ENCODE measurements at regions not wholly inside any gene's neighbourhood (a gene's known extent, or its start where the extent isn't known, plus 50 kb on each side); places are given as distances from the start of the nearest gene placed in this dataset.

DNA sequence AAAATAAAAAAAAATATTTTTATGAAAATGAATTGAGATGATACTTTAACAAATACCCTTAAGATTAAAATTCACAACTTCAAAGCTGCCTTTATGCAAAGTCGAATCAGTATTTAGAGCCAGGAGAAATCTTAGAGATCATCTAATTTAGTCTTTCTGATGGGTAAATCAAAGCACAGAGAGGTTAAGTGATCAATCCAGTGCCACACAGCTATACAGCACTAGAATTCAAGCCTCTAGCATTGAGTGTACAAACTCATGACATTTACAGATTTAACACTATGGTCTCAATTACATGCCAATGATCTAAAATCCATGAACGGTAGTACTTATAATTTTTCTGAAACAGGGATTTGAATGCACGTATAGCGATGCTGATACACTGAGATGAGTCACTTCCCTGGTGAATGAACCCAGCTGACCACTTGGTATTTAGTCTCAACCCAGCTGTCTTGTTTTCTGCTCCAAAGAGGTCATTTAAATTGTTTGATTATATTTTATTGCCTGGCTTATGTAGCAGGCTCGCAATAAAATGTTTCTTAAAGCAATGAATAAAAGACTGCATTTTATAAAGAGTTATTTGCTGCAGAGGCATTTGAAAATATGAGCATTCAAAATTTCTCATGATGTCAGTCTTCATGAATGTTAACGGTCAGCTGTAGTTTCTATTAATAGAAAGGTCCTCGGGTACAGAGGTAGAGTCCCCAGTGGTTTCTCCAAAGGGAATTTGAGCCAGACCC is 152.4 kb upstream of the PRICKLE1 start:
- no peak overlapping the region for H3K4me2 ChIP-seq (ENCODE audit: insufficient read depth, low read length)
- ChIA-PET POLR2A (no interaction called here), CTCF (interaction anchor here (0.8 to 1.2 kb wide), 2 partner anchors 7 to 49 kb away, joined by 3 to 4 read pairs; no protein-coding TSS in a partner anchor)
- no peak overlapping the region for H3K4me3 ChIP-seq (replicated peaks in 1 of 3; ENCODE audit: insufficient read depth in 1 of 3, low read depth in 1 of 3, low read length in 3 of 3)
- H3K79me2 ChIP-seq (ENCODE audit: control insufficient read depth, insufficient read depth, low read length) = no peaks in the 10 kb centered on the region
- no peak overlapping the region for H3K9ac ChIP-seq (replicated peaks; ENCODE audit: extremely low read depth, insufficient read depth, low read length)
- H3K27ac ChIP-seq (ENCODE audit: insufficient read depth, low read depth, low read length) = no peak overlapping the region
- H3K9me1 ChIP-seq (replicated peaks; ENCODE audit: control insufficient read depth, extremely low read depth, insufficient read depth, low read length) = no peaks in the 10 kb centered on the region
- FAIRE-seq (no peak), DNase-seq (ENCODE audit: low read depth, low spot score) (no peak)
- H3K36me3 ChIP-seq (ENCODE audit: control insufficient read depth in 2 of 2, extremely low read depth in 1 of 2, insufficient read depth in 2 of 2, low read length in 2 of 2) = no peaks in the 10 kb centered on the region
- H4K20me1 ChIP-seq (replicated peaks; ENCODE audit: control insufficient read depth, extremely low read depth, insufficient read depth, low read length) = no peaks in the 10 kb centered on the region
- no peaks in the 10 kb centered on the region for H3K9me3 ChIP-seq (replicated peaks; ENCODE audit: control insufficient read depth, insufficient read depth, low read length)
- dilution Hi-C loops (cut with MboI; ENCODE audit: extremely low pct_ligation_motif_present, low sequenced_read_pairs) = no loop called here
- intact Hi-C loops (cut with micrococcal nuclease) = no loop called here
- TF ChIP-seq POLR2A (IDR thresholded peaks at IDR 0.05; ENCODE audit: low read depth, low read length) (no peak), JUN (IDR thresholded peaks at IDR 0.05; ENCODE audit: borderline replicate concordance, insufficient read depth, insufficient read length, low read depth) (peak; percentile 9), POLR2AphosphoS5 (IDR thresholded peaks at IDR 0.05; ENCODE audit: insufficient read depth, low read depth, low read length) (no peak)
- H2AFZ ChIP-seq (ENCODE audit: low read depth, low read length) = no peak overlapping the region
- no TSS peak for BruUV-seq (replicated peaks)
- no peaks in the 10 kb centered on the region for H3K4me1 ChIP-seq (ENCODE audit: control insufficient read depth, extremely low read depth, insufficient read depth, low read length)
- H3K27me3 ChIP-seq (ENCODE audit: control insufficient read depth in 2 of 2, insufficient read depth in 2 of 2, low read length in 2 of 2) = no peaks in the 10 kb centered on the region

DNA sequence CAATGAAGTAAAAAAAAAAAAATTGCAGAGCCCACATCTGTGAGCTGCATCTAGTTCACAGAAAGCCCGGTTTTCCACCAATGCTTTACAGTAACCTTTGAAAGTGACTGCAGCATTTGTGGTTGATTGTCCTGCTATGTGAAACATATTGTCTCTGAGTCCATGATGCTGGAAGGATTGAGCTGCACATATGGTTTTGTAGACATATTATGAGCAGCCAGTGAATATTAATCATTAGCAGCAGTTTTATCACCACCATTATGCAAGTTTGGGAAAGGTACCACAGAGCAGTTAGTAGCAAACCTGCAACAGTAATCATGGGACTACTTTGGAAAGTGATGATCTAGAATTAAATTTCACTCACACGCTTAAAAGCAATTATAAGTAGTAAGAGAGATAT is 151.5 kb upstream of the PRICKLE1 start:
- Histone ChIP-seq H2AFZ (ENCODE audit: low read depth, low read length) (no peak overlapping the region), H3K4me3 (replicated peaks in 1 of 3; ENCODE audit: insufficient read depth in 1 of 3, low read depth in 1 of 3, low read length in 3 of 3) (no peak overlapping the region), H3K9me3 (replicated peaks; ENCODE audit: control insufficient read depth, insufficient read depth, low read length) (no peaks in the 10 kb centered on the region), H4K20me1 (replicated peaks; ENCODE audit: control insufficient read depth, extremely low read depth, insufficient read depth, low read length) (no peaks in the 10 kb centered on the region), H3K4me2 (ENCODE audit: insufficient read depth, low read length) (no peak overlapping the region), H3K9me1 (replicated peaks; ENCODE audit: control insufficient read depth, extremely low read depth, insufficient read depth, low read length) (no peaks in the 10 kb centered on the region), H3K27ac (ENCODE audit: insufficient read depth, low read depth, low read length) (no peak overlapping the region), H3K4me1 (ENCODE audit: control insufficient read depth, extremely low read depth, insufficient read depth, low read length) (no peaks in the 10 kb centered on the region), H3K9ac (replicated peaks; ENCODE audit: extremely low read depth, insufficient read depth, low read length) (no peak overlapping the region), H3K79me2 (ENCODE audit: control insufficient read depth, insufficient read depth, low read length) (no peaks in the 10 kb centered on the region), H3K27me3 (ENCODE audit: control insufficient read depth in 2 of 2, insufficient read depth in 2 of 2, low read length in 2 of 2) (no peaks in the 10 kb centered on the region), H3K36me3 (ENCODE audit: control insufficient read depth in 2 of 2, extremely low read depth in 1 of 2, insufficient read depth in 2 of 2, low read length in 2 of 2) (no peaks in the 10 kb centered on the region)
- intact Hi-C loops (cut with micrococcal nuclease) (no loop called here), dilution Hi-C loops (cut with MboI; ENCODE audit: extremely low pct_ligation_motif_present, low sequenced_read_pairs) (no loop called here)
- POLR2A ChIA-PET = interaction anchor here (0.7 kb wide), 1 partner anchor 187 kb away, joined by 3 read pairs; no protein-coding TSS in a partner anchor
- no TSS peak for BruUV-seq (replicated peaks)
- FAIRE-seq = no peak
- no peak for DNase-seq (ENCODE audit: low read depth, low spot score)
- TF ChIP-seq EZH2 (IDR thresholded peaks at IDR 0.05; ENCODE audit: borderline replicate concordance, low read depth, low read length, severe bottlenecking) (no peak), POLR2AphosphoS5 (IDR thresholded peaks at IDR 0.05; ENCODE audit: insufficient read depth, low read depth, low read length) (no peak), GATA2 (IDR thresholded peaks at IDR 0.05; ENCODE audit: insufficient read depth, insufficient read length, low read depth, low read length) (no peak), POLR2A (IDR thresholded peaks at IDR 0.05; ENCODE audit: low read depth, low read length) (no peak), FOS (IDR thresholded peaks at IDR 0.05; ENCODE audit: borderline replicate concordance, insufficient read depth, low read length) (no peak), JUN (IDR thresholded peaks at IDR 0.05; ENCODE audit: borderline replicate concordance, insufficient read depth, insufficient read length, low read depth) (no peak), MYC (IDR thresholded peaks at IDR 0.05; ENCODE audit: low read depth, low read length) (no peak)
- TF ChIP-seq, protein P1, sequence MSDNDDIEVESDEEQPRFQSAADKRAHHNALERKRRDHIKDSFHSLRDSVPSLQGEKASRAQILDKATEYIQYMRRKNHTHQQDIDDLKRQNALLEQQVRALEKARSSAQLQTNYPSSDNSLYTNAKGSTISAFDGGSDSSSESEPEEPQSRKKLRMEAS (IDR thresholded peaks at IDR 0.05; ENCODE audit: insufficient read depth, insufficient read length) = no peak
- TF ChIP-seq, protein P2, sequence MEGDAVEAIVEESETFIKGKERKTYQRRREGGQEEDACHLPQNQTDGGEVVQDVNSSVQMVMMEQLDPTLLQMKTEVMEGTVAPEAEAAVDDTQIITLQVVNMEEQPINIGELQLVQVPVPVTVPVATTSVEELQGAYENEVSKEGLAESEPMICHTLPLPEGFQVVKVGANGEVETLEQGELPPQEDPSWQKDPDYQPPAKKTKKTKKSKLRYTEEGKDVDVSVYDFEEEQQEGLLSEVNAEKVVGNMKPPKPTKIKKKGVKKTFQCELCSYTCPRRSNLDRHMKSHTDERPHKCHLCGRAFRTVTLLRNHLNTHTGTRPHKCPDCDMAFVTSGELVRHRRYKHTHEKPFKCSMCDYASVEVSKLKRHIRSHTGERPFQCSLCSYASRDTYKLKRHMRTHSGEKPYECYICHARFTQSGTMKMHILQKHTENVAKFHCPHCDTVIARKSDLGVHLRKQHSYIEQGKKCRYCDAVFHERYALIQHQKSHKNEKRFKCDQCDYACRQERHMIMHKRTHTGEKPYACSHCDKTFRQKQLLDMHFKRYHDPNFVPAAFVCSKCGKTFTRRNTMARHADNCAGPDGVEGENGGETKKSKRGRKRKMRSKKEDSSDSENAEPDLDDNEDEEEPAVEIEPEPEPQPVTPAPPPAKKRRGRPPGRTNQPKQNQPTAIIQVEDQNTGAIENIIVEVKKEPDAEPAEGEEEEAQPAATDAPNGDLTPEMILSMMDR (IDR thresholded peaks at IDR 0.05; ENCODE audit: extremely low read depth in 1 of 2, insufficient read depth in 1 of 2, low read depth in 1 of 2, low read length in 2 of 2) = no peak
- CTCF ChIA-PET = interaction anchor here (0.8 to 1.2 kb wide), 3 partner anchors 8 to 49 kb away, joined by 3 to 4 read pairs (median 3); no protein-coding TSS in a partner anchor

All from endothelial cell of umbilical vein (primary cell).